Thymus (tissue), 11 donors: ENCODE measurements at regions not wholly inside any gene's neighbourhood (a gene's known extent, or its start where the extent isn't known, plus 50 kb on each side); places are given as distances from the start of the nearest gene placed in this dataset.

Experiments used
- DNase-seq, 9 donors: peaks; one replicate each; pipeline ENCODE4 v3.0.0-alpha.2; 2013; ENCODE audit warnings: low spot score in 9 of 9, low read depth in 6 of 9, missing footprints in 1 of 9
- H3K27ac ChIP-seq, 2 donors: one replicate each; pipeline ENCODE4 v1.5.1; 2013; ENCODE audit warnings: control low read depth in 1 of 2, low read depth in 1 of 2, low read length in 1 of 2, mild to moderate bottlenecking in 1 of 2, moderate library complexity in 1 of 2
- H3K27me3 ChIP-seq, 2 donors: one replicate each; pipeline ENCODE4 v1.5.1; 2013; ENCODE audit warnings: low read length in 1 of 2; ENCODE audit not compliant: control insufficient read depth in 2 of 2, insufficient read depth in 1 of 2
- H3K36me3 ChIP-seq, 2 donors: one replicate each; pipeline ENCODE4 v1.5.1; 2013; ENCODE audit warnings: low read length in 1 of 2, mild to moderate bottlenecking in 1 of 2, moderate library complexity in 1 of 2; ENCODE audit not compliant: control insufficient read depth in 2 of 2, insufficient read depth in 2 of 2
- H3K4me1 ChIP-seq, 2 donors: one replicate each; pipeline ENCODE4 v1.5.1; 2013; ENCODE audit warnings: low read length in 2 of 2; ENCODE audit not compliant: control insufficient read depth in 2 of 2, insufficient read depth in 2 of 2
- H3K4me3 ChIP-seq, 2 donors: one replicate each; pipeline ENCODE4 v1.5.1; 2013; ENCODE audit warnings: low read length in 2 of 2, control low read depth in 1 of 2, mild to moderate bottlenecking in 1 of 2
- H3K9me3 ChIP-seq, 2 donors: one replicate each; pipeline ENCODE4 v1.5.1; 2013; ENCODE audit warnings: low read length in 1 of 2, mild to moderate bottlenecking in 1 of 2; ENCODE audit not compliant: control insufficient read depth in 2 of 2, insufficient read depth in 1 of 2
- WGBS: extraction: QIAGEN DNeasy Blood & Tissue Kit; methylation state at CpG from one replicate; pipeline ENCODE4 v1.1.7; 2013; 5-methylcytosine and 5-hydroxymethylcytosine counted together
- donor health status: healthy.

DNA sequence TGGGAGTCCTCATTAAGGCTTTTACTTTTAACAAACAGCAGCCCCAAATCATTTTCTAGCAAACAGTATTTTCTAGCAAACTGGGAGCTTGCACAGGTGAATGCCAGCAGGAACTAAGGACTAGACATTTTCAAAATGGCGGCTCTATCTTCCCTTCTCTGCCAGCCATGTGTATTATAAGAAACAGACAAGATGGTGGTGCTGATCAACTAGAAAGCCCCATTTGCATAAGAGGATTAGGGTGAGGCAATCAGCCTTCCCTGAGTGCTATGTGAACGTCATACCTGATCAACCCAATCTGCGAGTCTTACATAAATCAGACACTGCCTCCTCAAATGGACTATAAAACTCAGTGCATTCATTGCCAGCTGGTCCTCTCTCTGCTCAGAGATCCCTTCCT, 479.6 kb downstream of the IPMK start:
- WGBS = 97% methylated on average over 3 of the region's 3 CpGs
- Histone ChIP-seq H3K27ac (no peak overlapping the region), H3K4me3 (no peak overlapping the region), H3K4me1 (no peaks in the 10 kb centered on the region), H3K27me3 (no peaks in the 10 kb centered on the region), H3K36me3 (no peaks in the 10 kb centered on the region), H3K9me3 (no peaks in the 10 kb centered on the region)
- no peak for DNase-seq

DNA sequence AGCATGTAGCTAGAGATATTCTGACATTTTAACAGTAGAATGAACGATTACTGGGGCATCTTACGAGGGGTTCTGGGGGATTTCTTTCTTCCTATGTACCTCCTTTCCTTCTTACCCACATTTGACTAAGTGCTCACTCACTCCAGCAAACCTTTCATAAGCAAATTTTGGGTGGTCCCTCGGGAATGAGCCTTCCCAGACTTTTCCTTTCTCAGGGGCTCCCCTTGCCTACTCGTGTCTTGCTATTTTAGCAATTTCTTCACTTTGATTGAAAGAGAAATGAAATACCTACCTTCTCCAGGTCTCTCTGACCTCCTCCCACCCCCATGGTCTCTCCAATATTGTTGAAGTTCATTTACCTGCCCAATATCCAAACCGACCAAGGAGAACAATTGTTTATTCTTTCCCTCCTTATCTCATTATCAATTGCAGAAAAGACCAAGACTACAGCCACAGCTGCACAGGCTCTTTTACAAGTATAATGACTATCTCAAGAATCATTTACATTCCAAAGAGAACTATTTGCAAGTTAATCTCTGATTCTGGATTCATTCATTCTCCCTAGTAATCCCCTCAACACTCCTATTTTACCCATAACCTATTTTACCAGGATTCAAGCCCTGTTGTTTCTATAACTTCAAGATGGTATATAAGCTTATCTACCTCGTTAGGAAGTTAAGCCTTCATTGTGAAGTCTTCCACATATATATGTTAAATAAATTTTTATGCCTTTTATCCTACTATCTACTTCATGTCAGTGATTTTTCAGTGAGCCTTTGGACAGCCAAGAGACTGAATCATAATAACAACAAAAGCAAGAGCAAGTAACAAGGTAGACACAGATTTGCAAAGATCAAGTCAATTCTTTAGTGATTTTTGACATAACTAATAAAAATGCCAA, 480.6 kb downstream of the IPMK start:
- no peak for DNase-seq
- WGBS = 36% methylated on average over 6 of the region's 6 CpGs
- H3K4me3 ChIP-seq = no peak overlapping the region

DNA sequence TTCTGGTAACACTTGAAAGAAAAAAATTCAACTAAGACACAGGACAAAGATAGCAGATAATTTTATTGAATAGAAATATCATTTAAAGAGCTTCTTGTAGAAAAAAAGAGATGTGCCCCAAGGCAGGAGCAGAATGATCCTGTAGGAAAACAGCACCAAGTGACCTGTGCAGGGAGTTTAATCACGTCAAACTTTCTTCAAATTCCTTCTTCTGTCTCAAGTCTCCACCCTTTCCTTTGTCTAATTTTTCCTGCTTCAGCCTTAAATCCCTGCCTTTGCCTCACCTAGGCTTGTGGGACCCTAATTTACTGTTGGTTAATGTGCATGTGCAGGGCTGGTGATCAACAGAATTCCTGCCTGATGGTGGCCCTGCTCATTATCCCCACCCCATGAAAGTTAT, 481.4 kb downstream of the IPMK start:
- H3K4me3 ChIP-seq = no peak overlapping the region
- no peaks in the 10 kb centered on the region for H3K9me3 ChIP-seq
- DNase-seq = no peak
- no peaks in the 10 kb centered on the region for H3K36me3 ChIP-seq
- no peaks in the 10 kb centered on the region for H3K4me1 ChIP-seq
- no peak overlapping the region for H3K27ac ChIP-seq
- H3K27me3 ChIP-seq = no peaks in the 10 kb centered on the region
- 45% methylated on average over 1 of the region's 1 CpG for WGBS

More for the DNA sequence above, 480.6 kb downstream of the IPMK start:
- Histone ChIP-seq H3K27ac (no peak overlapping the region), H3K27me3 (no peaks in the 10 kb centered on the region), H3K36me3 (no peaks in the 10 kb centered on the region), H3K9me3 (no peaks in the 10 kb centered on the region), H3K4me1 (no peaks in the 10 kb centered on the region)

DNA sequence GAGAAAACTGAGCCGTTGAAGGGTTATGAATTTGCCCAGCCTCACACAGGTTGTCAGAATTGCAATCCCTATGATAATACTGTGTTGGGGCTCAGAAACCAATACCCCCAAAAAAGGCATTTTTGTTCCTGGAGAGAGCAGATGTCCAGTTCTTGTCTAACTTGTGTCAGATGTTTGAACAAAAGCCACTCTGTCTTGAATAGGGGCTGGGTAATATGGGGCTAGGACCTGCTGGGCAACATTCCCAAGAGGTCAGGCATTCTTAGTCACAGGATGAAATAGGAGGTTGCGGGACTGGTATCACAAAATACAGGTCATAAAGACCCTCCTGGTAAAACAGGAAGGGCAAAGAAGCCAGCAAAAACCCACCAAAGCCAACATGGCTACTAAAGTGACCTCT, 482.1 kb downstream of the IPMK start:
- H3K27ac ChIP-seq = no peak overlapping the region
- no peaks in the 10 kb centered on the region for H3K4me1 ChIP-seq
- 92% methylated on average over 2 of the region's 2 CpGs for WGBS
- no peak for DNase-seq
- H3K9me3 ChIP-seq = no peaks in the 10 kb centered on the region
- H3K36me3 ChIP-seq = no peaks in the 10 kb centered on the region
- H3K4me3 ChIP-seq = no peak overlapping the region
- H3K27me3 ChIP-seq = no peaks in the 10 kb centered on the region

DNA sequence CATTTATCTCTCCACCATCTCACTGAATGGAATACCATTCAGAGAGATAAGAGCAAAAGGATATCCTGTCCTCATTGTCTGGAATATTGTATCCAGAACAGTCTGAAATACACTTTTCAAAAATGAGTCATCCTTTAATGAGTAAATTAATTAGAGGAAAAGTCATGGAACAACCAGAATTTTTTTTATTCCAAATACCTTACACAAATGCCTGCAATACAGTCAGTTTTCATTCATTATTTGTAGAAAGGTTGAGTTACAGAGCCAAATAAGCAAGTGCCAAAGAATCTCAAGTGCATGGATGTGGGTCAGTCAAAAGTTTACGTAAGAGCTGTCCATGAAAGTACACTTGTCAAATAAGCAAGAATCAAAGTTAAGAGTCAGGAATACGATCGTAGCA, 482.6 kb downstream of the IPMK start:
- Histone ChIP-seq H3K27me3 (no peaks in the 10 kb centered on the region), H3K4me1 (no peaks in the 10 kb centered on the region), H3K27ac (no peak overlapping the region), H3K36me3 (no peaks in the 10 kb centered on the region), H3K9me3 (no peaks in the 10 kb centered on the region), H3K4me3 (no peak overlapping the region)
- 96% methylated on average over 3 of the region's 3 CpGs for WGBS
- no peak for DNase-seq

DNA sequence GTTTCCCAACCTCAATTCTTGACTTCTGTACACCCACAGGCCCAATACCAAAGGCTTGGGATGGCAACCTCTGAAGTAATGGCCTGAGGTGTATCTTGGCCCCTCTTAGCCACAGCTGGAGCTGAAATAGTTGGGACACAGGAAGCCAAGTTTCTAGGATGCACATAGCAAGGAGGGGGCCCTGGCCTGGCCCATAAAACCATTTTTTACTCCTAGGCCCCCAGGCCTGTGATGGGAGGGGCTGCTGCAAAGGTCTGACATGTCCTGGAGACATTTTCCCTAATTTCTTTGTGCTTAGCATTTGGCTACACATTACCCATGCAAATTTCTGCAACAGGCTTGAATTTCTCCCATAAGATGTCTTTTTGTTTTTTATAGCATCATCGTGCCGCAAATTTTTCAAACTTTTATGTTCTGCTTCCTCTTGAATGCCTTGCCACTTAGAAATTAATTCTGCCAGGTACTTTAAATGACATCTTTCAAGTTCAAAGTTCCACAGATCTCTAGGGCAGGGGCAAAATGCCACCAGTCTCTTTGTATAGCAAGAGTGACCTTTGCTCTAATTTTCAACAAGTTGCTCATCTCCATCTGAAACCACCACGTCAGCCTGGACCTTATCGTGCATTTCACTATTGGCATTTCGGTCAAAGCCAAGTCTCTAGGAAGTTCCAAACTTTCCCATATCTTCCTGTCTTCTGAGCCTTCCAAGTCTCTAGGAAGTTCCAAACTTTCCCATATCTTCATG, 490.8 kb downstream of the IPMK start:
- WGBS = 84% methylated on average over 5 of the region's 5 CpGs
- no peak overlapping the region for H3K27ac ChIP-seq
- H3K36me3 ChIP-seq = no peaks in the 10 kb centered on the region
- H3K4me1 ChIP-seq = no peaks in the 10 kb centered on the region
- H3K9me3 ChIP-seq = peaks cover 0 to 9% of the 10 kb centered on the region in 2 donors
- DNase-seq = no peak
- H3K27me3 ChIP-seq = no peaks in the 10 kb centered on the region
- no peak overlapping the region for H3K4me3 ChIP-seq

DNA sequence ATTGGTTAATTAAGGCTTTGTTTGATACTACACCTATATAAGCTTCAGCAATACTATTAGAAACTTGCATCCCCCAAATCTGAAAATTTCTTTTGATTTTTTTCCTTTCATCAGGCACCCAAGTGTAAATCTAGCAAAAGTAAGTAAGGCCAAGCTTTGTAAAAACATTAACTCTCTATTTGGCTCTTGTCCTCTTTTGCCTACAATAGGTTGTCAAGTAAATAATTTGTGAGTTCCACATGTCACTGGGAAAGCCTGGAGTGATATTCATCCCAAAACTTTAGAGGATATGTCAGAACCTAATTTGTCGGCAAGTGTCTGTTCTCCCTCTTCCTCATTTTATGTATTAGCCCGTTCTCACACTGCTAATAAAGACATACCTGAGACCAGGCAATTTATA, 492.4 kb downstream of the IPMK start:
- Histone ChIP-seq H3K36me3 (no peaks in the 10 kb centered on the region), H3K9me3 (peaks cover 0 to 9% of the 10 kb centered on the region in 2 donors), H3K27ac (no peak overlapping the region), H3K4me3 (no peak overlapping the region), H3K27me3 (no peaks in the 10 kb centered on the region), H3K4me1 (no peaks in the 10 kb centered on the region)
- DNase-seq = no peak
- WGBS = 95% methylated on average over 2 of the region's 2 CpGs

DNA sequence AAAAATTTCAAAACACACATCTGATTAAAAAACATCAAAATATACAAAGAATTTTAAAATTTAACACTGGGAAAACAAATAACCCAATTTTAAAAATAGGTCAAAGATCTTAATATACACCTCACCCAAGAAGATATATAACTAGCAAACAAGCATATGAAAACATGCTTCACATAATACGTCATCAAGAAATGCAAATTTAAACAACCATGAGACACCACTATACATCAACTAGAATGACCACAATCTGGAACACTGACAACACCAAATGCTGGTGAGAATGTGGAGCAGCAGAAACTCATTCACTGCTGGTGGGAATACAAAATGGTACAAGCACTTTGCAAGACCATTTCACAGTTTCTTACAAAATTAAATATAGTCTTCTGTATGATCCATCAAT, 498.4 kb downstream of the IPMK start:
- no peak overlapping the region for H3K4me3 ChIP-seq
- no peaks in the 10 kb centered on the region for H3K4me1 ChIP-seq
- no peaks in the 10 kb centered on the region for H3K27me3 ChIP-seq
- 94% methylated on average over 1 of the region's 1 CpG for WGBS
- no peaks in the 10 kb centered on the region for H3K36me3 ChIP-seq
- no peak overlapping the region for H3K27ac ChIP-seq
- no peak for DNase-seq
- H3K9me3 ChIP-seq = no peaks in the 10 kb centered on the region

DNA sequence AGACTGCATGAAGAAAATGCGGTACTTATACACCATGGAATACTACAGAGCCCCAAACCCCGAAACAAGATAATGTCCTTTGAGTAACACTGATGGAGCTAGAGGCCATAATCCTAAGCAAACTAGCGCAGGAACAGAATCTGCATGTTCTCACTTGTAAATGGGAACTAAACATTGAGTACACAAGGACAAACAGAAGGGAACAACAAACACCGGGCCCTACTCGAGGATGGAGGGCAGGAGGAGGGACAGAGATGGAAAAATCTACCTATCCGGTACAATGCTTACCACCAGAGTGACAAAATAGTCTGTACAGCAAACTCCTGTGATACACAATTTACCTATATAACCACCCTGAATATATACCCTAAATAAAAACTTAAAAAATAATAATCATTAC, 507.9 kb downstream of the IPMK start:
- H3K4me3 ChIP-seq = no peak overlapping the region
- H3K4me1 ChIP-seq = no peaks in the 10 kb centered on the region
- no peaks in the 10 kb centered on the region for H3K27me3 ChIP-seq
- no peak for DNase-seq
- H3K36me3 ChIP-seq = no peaks in the 10 kb centered on the region
- WGBS = 89% methylated on average over 6 of the region's 6 CpGs
- no peaks in the 10 kb centered on the region for H3K9me3 ChIP-seq
- H3K27ac ChIP-seq = no peak overlapping the region
